SKM-1 treated with dmso at 0.1 percent for 144 hours (cell line): ENCODE measurements at regions not wholly inside any gene's neighbourhood (a gene's known extent, or its start where the extent isn't known, plus 50 kb on each side); places are given as distances from the start of the nearest gene placed in this dataset.
"Not testable (repeated sequence)": the region's sequence is repeated elsewhere in the genome, so short reads cannot be mapped to it uniquely, and the experiment has no call there.

Experiments used
- DNase-seq: peaks from one replicate; lab custom pipeline; 2025; ENCODE audit not compliant: unreplicated experiment; lab: John Stamatoyannopoulos, UW

DNA sequence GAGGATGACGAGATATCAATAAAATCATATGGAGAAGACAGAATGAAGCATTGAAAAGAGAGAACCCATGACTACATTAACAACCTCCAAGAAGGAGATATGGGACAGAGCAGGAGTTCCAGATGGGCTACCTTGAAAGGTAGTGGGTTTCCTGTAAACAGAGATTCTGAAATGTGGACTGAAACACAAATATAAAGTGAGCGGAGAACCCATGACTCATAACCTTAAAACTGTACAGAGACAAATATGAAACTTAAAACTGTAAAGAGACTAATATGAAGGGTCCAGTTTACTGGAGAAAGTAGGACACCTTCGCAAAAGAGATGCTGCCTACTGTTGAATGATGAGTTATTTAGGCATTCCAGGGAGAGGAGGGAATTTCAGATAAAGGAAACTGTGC is 383.7 kb downstream of the CAAP1 start:
- no peak for DNase-seq

DNA sequence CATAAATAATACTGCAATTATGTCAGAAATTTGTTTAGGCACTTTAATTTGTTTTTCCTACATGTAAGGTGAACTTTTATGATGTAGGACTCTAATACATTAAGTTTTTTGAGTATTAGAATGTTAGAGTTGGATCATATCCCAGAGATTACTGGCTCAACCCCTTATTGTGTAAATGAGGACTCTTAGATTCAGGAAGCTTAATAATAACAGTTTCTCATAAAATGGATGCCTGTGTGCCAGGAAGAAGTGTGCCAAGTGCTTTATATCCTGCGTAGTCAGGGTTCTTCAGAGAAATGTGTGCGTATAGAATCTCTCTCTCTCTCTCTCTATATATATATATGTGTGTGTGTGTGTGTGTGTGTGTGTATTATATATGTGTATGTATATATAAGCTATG is 388.5 kb downstream of the CAAP1 start:
- DNase-seq: no peak

DNA sequence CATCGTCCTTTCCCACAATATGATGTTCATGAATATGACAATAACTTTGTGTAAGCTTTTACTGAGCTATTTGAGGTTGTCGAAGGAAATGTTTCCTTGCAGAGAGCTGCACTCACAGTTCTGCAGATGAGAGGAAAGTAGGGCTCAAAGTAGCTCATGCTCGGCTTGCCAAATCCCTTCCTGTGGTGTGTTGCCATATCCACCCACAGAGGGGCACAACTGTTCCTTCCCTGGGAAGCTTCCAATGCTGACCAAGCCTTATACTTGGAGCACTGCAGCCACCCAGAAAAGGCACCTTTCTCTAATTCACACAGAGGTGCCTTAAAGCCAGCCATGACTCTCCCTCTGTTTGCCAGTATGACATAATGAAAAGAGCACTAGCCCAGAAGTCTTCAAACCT is 390.3 kb downstream of the CAAP1 start:
- no peak for DNase-seq

DNA sequence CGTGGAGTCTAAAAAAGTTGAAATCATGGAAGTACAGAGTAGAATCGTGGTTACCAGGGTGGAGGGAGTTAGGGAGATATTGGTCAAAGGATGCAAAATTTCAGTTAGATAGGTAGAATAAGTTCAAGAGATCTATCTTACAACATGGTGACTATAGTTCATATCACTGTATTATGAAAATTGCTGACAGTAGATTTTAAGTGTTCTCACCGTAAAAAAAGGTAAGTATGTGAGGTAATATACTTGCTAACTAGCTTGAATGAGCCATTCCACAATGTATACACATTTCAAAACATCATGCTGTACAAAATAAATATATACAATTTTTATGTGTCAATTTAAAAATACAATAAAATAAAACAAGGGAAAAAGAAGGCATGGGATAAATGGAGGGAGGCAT is 392.1 kb downstream of the CAAP1 start:
- DNase-seq: no peak

DNA sequence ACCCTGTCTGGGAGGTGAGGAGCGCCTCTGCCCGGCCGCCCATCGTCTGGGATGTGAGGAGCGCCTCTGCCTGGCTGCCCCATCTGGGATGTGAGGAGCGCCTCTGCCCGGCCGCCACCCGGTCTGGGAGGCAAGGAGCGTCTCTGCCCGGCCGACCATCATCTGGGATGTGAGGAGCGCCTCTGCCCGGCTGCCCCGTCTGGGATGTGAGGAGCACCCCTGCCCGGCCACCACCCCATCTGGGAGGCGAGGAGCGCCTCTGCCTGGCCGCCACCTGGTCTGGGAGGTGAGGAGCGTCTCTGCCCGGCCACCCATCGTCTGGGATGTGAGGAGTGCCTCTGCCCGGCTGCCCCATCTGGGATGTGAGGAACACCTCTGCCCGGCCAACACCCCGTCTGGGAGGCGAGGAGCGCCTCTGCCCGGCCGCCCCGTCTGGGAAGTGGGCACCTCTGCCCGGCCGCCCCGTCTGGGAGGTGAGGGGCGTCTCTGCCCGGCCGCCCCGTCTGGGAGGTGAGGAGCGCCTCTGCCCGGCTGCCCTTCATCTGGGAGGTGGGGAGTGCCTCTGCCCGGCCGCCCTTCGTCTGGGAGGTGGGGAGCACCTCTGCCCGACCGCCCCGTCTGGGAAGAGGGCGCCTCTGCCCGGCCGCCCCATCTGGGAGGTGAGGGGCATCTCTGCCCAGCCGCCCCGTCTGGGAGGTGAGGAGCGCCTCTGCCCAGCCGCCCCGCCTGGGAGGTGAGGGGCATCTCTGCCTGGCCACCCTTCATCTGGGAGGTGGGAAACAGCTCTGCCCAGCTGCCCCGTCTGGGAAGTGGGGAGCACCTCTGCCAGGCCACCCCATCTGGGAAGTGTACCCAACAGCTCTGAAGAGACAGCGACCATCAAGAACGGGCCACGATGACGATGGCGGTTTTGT is 399.7 kb downstream of the CAAP1 start:
- DNase-seq: not testable (repeated sequence)

DNA sequence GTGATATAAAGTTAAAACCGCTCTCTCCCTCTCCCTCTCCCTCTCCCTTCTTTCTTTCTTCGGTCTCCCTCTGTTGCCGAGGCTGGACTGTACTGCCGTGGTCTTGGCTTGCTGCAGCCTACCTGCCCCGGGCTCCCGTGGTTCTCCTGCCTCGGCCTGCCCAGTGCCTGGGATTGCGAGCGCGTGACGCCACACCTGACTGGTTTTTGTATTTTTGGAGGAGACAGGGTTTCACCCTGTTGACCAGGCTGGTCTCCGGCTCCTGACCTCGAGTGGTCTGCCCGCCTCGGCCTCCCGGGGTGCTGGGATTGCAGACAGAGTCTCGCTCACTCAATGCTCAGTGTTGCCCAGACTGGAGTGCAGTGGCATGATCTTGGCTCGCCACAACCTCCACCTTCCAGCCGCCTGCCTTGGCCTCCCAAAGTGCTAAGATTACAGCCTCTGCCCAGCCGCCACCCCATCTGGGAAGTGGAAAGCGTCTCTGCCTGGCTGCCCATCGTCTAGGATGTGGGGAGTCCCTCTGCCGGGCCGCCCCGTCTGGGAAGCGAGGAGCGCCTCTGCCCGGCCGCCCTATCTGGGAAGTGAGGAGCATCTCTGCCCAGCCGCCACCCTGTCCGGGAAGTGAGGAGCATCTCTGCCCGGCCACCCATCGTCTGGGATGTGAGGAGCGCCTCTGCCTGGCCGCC is 400.5 kb downstream of the CAAP1 start:
- DNase-seq: not testable (repeated sequence)

DNA sequence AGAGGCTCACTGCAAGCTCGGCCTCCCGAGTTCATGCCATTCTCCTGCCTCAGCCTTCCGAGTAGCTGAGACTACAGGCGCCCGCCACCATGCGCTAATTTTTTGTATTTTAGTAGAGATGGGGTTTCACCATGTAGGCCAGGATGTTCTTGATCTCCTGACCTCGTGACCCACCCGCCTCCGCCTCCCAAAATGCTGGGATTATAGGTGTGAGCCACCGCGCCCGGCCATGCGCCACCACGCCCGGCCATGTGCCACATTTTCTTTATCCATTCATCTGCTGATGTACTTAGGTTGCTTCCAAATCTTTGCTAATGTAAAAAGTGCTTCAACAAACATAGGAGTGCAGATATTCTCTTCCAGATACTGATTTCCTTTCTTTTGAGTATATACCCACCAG is 408.6 kb downstream of the CAAP1 start:
- DNase-seq: no peak

DNA sequence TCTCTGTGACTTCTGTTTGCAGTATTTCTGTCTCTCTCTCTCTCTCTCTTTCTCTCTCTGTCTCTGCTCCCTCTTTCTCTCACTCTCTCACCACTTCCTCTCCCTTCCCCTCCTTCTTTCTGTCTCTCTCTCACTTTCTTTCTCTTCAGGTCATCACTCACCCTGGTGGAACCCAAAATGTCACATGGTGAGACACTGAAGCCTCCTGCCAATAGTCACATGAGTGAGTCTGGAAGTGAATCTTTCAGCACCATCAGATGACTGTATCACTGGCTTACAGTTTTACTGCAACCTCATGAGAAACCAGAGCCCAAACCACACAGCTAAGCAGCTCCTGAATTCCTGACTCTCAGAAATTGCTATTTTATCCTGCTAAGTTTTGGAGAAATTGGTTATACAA is 414.6 kb downstream of the CAAP1 start:
- DNase-seq: no peak

DNA sequence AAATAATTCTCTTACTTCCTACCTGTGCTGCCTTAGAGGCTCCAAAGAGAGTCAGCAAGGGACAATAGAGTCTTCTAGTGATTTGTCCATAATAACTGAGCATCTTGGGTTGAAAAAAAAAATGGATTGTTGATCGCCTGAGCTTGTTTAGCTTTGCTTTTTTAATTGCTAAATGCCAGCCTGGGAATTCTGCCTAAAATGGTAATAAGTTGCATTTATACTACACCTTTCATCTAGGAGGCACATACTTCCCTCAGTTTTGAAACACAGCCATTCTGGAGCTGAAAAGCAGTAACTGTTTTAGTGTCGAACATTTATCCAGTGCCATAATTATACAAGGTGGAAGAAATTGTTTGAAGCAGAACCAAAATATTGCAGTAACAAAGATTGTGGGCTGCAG is 421.3 kb downstream of the CAAP1 start:
- no peak for DNase-seq

DNA sequence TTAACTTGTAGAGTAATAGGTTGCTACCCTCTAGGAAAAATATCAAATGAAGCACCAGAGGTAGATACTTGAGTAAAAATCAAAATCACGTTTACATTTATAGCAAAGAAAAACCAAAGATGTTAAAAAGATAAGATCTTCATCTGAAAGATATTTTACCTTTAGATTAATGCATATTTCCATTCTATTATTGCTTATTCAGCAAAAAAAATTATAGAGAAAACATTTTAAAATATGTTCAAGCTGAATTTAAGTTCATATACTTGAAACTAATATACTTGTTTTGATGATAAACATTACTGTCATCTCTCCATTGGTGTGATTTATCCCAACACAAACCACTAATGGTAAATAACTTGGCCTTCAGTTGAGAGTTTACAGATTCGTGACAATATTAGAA is 422.3 kb downstream of the CAAP1 start:
- DNase-seq: no peak

DNA sequence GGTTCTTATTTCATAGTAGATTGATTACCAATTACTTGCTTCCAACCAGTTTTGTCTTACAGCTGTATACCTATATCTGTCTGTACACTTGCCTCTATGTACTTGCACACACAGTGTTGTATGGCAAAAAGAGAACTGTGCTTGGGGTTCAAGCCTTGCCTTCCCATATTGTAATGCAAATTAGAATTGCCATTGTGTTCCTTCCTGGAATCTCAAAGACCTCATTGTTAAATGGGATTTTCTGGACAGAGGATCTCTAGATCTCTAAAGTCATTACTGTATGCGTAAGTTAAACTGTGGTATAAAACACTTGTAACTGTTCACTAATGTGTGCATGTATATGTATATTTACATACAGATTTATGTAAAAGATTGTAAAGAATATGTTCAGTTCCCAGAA is 428.8 kb downstream of the CAAP1 start:
- DNase-seq: no peak

DNA sequence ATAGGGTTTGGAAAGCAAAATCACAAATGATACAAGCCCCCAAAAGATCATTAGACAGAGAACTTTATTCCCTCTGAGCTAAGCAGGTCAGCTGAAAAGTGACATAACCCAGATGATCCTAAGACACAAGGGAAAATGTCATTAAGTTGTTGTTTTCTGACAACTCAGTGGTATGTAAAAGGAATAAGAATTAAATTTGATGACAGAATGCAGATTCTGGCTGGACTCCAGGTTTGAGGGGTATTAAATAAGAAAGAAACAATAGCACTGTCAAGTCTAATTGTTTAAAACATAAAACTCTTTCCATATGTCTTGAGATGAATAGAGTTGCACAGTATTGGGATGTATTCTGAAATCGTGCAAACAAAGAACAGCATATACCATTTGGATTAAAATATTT is 429.9 kb downstream of the CAAP1 start:
- DNase-seq: no peak

DNA sequence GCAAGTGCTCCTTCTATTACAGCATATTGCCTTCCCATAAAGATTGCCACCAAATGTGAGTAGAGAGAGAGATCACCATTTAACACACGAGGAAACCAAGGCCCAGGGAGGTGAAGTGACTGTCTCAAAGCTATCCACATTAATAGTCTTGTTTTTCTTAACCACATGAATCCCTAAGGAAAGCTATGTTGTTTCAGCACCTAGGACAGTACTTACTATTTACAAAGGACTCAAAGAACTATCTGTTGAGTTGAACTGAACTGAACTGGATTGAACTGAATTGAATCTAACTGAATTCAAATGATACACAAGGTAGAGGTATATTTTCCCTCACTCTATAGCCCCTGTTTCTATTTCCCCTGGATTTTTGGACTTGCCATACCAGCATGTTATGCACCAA is 430.4 kb downstream of the CAAP1 start:
- no peak for DNase-seq

DNA sequence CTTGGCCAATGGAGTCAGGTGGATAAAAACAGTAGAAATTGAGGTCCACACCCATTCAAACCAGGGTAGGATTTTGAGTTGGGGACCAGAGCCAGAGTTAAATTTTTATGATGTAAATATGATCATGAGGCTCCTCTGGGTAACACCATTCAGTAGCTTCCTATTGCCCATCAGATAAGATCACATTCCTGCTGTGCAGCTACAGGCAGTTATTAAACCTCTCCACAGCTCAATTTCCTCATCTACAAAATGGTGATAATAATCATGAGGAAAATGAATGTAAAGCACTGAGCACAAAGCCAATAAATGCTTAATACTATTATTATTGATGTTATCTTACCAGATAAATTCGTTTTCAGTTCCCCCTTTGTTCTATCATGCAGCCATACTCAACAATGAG is 432.0 kb downstream of the CAAP1 start:
- no peak for DNase-seq

DNA sequence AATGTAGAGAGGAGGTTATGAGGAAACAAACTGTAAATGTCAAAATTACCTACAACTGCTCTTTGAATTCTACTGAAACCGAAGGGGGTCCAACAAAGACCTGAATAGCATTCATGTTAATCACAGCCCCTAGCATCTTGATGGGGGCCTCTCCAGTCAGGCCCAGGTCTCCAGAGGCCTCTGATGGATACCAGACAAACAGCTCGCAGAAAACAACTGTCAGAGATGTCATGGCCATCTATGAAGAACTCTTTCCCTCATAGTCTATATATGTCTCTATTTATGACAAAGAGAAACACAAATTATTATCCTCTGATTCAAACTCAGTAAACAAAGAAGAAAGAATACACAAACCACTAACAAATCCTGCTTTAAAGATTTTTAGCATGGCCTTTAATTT is 432.6 kb downstream of the CAAP1 start:
- no peak for DNase-seq

DNA sequence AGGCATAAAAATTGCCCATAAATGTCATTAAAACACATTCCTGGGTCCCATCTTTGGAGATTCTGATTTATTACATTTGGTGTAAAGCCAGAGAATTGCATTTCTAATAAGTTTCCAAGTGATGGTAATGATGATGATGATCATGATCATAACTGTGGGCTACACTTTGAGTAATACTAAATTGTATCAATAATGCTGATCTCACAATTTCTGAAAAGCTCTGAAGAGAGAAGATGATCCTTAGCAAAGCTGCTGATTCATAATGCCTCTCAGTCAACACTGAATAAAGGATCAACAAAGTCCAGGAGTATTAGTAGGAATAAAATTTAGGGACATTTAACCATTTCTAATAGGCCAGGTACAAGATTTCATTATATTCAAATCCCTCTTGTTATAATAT is 434.5 kb downstream of the CAAP1 start:
- no peak for DNase-seq

DNA sequence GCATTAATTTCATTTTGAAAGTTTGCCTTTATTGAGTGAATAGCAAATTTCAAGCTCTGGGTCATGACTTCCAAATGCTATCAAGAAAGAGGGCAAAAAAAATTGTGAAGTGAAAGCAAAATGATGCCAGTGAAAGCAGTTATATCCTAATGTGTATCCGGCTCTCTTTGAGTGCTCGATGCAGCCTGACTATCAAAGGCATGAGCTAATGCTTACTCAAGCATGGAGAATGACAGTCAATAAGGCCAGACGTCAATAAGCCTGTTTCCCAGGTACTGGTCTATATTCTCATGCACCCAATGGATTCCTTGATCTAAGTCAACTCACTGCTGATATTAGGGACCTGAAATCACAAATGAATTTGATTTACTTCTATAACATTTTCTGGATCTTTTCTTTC is 435.5 kb downstream of the CAAP1 start:
- no peak for DNase-seq

DNA sequence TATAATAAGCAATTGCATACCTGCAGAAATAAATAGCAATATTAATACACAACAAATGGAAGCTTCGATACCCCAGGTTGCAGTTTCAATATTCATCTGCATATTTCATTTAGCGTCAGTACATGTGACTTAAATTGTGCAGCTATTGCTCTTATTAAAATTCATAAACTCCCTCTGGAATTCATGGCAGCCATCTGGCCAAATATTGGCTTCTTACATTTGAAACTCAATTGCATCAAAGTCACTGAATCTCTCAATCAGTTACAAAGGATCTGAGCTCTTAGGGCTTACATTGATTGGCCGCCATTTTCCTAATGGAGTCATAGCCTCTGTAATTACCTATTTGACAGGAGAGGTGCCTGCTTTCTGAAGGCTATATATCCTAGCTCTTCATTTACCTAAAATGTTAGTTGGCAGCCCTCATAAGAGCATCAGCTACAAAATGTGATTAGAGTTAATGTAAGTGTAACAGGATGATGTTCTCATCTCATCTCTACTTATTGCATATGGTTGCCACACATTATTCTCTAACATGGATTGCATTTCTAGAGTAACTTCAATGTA is 453.5 kb downstream of the CAAP1 start:
- no peak for DNase-seq

DNA sequence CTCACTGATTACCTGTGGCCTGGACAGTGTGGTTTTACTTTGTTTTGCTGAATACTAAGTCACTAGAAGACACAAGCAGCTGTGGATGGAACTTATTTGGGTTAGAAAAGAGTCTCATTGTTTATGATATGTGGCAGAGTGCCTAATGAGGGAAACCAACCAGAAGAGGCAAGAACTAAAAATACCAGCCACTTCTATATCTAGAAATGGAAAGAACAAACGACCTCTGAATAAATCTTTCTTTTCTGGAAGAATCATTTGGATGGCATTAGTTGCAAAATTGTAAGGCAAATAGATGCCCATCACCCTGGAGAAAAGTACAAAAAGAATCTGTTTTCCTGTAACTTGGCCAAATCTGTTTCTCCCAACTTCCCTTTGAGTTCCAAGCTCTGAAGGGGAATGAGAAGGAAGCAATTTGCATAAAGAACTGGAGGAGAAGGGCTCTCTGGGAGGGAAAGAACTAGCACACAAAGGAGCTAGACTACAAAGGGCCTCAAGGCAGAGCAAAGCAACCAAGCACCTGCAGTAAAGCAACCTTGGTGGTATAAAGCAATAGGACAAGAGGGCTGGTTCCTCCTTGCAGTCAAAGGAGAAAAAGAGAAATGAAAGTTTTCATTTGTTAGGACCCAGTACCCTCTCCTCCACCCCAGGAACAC is 455.4 kb downstream of the CAAP1 start:
- DNase-seq: no peak

DNA sequence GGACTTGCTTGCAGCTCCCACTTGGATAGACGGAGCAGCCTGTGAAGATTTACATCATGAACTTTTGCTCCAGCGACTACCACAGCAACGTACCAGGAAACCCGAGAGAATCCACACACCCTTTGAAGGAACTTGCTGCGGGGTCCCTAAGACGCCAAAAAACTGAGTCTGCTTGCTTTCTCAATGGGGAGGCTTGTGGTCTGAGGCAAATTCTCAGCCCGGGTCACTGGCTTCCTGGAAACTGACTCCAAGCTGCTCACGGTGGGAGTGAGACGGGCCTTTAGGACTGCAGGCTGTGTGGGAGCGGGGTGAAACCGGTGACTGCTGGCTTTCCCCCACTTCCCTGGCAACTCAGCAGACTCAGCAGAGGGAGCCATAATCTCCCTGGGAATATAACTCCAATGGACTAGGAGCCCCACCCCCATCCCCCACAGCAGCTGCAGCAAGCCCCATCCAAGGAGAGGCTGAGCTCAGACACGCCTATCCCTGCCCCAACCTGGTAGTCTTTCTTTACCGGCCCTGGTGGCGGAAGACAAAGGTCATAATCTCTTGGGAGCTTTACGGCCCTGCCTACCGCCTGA is 466.0 kb downstream of the CAAP1 start:
- DNase-seq: no peak

DNA sequence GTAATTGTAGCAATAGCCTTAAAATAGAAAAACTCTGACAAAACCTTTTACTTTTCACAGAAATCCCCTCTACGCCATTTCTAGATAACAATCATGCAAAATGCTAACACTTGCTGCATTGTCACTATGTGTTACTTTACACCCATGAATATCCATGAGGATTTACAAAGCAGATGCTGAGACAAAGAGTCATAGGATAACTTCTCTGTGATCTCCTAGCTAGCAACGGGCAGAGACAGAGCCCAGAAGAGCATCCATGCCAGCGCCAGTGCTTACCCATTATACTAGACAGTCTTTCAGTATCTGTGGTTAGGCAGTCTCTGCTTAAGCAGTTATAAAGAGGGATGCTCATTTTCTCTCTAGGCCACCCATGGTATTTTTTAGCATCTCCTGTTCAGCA is 474.1 kb downstream of the CAAP1 start:
- no peak for DNase-seq
